Activated naive CD4-positive, alpha-beta T cell treated with anti-CD3 and anti-CD28 coated beads for 36 hours (primary cell): ENCODE measurements at regions not wholly inside any gene's neighbourhood (a gene's known extent, or its start where the extent isn't known, plus 50 kb on each side); places are given as distances from the start of the nearest gene placed in this dataset.

ENCODE experiments used
- CTCF ChIA-PET: fragments of 350-600 bp; sonication (Branson Sonifier 250); formaldehyde crosslinking; loops from one replicate; lab custom pipeline; 2021; ENCODE audit warnings: antibody characterized with exemption; lab: Charles Lee
- DNase-seq: peaks from one replicate; pipeline ENCODE4 v3.0.0-alpha.2; 2020
- H3K27ac Mint-ChIP-seq: one replicate; pipeline ENCODE4 v1.8.0; 2021; ENCODE audit warnings: mild to moderate bottlenecking, mixed read lengths
- H3K27me3 Mint-ChIP-seq: one replicate; pipeline ENCODE4 v1.8.0; 2021; ENCODE audit warnings: low read depth, mixed read lengths
- H3K36me3 Mint-ChIP-seq: one replicate; pipeline ENCODE4 v1.8.0; 2021; ENCODE audit warnings: low read depth, mixed read lengths
- H3K4me1 Mint-ChIP-seq: one replicate; pipeline ENCODE4 v1.8.0; 2021; ENCODE audit warnings: low read depth, mixed read lengths
- H3K4me3 Mint-ChIP-seq: one replicate; pipeline ENCODE4 v1.8.0; 2021; ENCODE audit warnings: mild to moderate bottlenecking, moderate library complexity, mixed read lengths
- H3K9me3 Mint-ChIP-seq: one replicate; pipeline ENCODE4 v1.8.0; 2021; ENCODE audit warnings: mixed read lengths
- intact Hi-C: fragments of 100-400 bp; cut with micrococcal nuclease; formaldehyde crosslinking; loops from one replicate; pipeline ENCODE4 v1.15.1; 2023

GRCh38 chr5:39800042-39800601 lies 375.3 kb upstream of the DAB2 start:
- Mint-ChIP-seq H3K36me3 (no peaks in the 10 kb centered on the region), H3K9me3 (no peaks in the 10 kb centered on the region), H3K27me3 (peaks cover 4% of the 10 kb centered on the region), H3K4me3 (no peak overlapping the region), H3K27ac (no peak overlapping the region), H3K4me1 (no peaks in the 10 kb centered on the region)
- CTCF ChIA-PET: interaction anchor here (0.8 kb wide), 1 partner anchor 10 kb away, joined by 3 read pairs; no protein-coding TSS in a partner anchor
- no peak for DNase-seq
- intact Hi-C loops: no loop called here

DNA sequence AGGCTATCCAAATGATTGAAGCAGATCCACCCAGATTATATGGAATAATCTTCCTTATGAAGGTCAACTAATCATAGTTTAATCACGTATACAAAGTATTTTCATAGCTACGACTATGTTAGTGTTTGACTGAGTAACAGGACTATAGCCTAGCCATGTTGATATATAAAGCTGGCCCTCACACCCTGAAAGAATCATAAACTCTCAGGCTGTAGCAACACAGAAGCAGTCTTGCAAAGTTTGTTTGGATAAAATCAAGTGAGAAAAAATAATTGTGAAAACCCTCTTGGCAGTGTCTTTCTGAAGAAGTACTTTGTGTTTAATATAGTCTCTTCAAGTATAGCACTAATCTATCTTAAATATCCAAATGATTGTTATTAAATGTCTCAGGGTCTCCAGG lies 374.5 kb upstream of the DAB2 start:
- peaks cover 13% of the 10 kb centered on the region for H3K27me3 Mint-ChIP-seq
- H3K4me1 Mint-ChIP-seq: no peaks in the 10 kb centered on the region
- intact Hi-C loops: no loop called here
- H3K36me3 Mint-ChIP-seq: no peaks in the 10 kb centered on the region
- no peak for DNase-seq
- H3K27ac Mint-ChIP-seq: no peak overlapping the region
- H3K9me3 Mint-ChIP-seq: no peaks in the 10 kb centered on the region
- CTCF ChIA-PET: interaction anchor here (0.8 kb wide), 1 partner anchor 11 kb away, joined by 3 read pairs; no protein-coding TSS in a partner anchor
- no peak overlapping the region for H3K4me3 Mint-ChIP-seq

DNA sequence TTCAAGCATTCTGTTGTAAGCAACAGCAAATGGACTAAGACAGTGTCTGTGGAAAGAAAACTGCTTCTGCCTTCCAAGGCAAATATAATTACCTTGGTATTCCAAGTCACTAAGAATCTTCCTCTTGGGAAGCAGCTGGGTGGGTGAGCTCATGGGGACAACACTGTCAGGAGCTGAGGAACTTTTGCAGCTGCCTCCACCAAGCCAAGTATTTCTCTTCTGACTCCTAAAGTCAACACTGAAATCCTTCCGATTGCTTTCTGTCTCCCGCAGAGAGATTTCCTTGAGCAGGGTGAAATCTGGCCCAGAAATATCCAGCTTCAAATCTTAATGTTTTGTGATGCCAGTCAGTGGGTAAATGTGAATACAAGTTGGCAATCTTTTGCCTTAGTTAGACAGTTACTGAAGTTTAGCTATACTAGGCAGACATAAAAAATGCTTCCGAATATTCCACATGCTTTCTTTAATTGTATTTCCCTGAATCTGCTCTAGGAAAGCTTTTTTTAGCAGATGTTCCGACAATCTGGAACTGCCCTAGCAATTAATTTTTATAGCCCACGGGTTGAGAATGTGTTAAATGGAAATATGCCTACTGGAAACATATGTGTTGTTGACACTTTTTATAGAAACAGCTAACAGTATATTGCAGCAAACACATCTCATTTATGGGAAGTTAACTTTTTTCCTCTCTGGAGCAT lies 369.9 kb upstream of the DAB2 start:
- no peaks in the 10 kb centered on the region for H3K4me1 Mint-ChIP-seq
- CTCF ChIA-PET: interaction anchor here (0.6 kb wide), 2 partner anchors 26 to 1183 kb away, joined by 3 to 4 read pairs; no protein-coding TSS in a partner anchor
- intact Hi-C loops: no loop called here
- H3K27me3 Mint-ChIP-seq: peaks cover 13% of the 10 kb centered on the region
- no peak overlapping the region for H3K27ac Mint-ChIP-seq
- no peak for DNase-seq
- no peaks in the 10 kb centered on the region for H3K9me3 Mint-ChIP-seq
- no peak overlapping the region for H3K4me3 Mint-ChIP-seq
- no peaks in the 10 kb centered on the region for H3K36me3 Mint-ChIP-seq

- Mint-ChIP-seq H3K27ac (no peak overlapping the region), H3K9me3 (peaks cover 4% of the 10 kb centered on the region), H3K4me3 (no peak overlapping the region), H3K27me3 (peaks cover 10% of the 10 kb centered on the region), H3K4me1 (peaks cover 3% of the 10 kb centered on the region), H3K36me3 (no peaks in the 10 kb centered on the region)
- intact Hi-C loops: no loop called here
- CTCF ChIA-PET: no interaction called here
- DNase-seq: no peak
Measured at GRCh38 chr5:39785410-39785809, 360.6 kb upstream of the DAB2 start.

- no peak overlapping the region for H3K4me3 Mint-ChIP-seq
- CTCF ChIA-PET: interaction anchor here (0.6 kb wide), 1 partner anchor 162 kb away, joined by 3 read pairs; no protein-coding TSS in a partner anchor
- no peaks in the 10 kb centered on the region for H3K36me3 Mint-ChIP-seq
- H3K27ac Mint-ChIP-seq: no peak overlapping the region
- peaks cover 14% of the 10 kb centered on the region for H3K27me3 Mint-ChIP-seq
- DNase-seq: no peak
- intact Hi-C loops: no loop called here
- peaks cover 4% of the 10 kb centered on the region for H3K9me3 Mint-ChIP-seq
- peaks cover 3% of the 10 kb centered on the region for H3K4me1 Mint-ChIP-seq
Measured at GRCh38 chr5:39783756-39784421, 359.1 kb upstream of the DAB2 start.

GRCh38 chr5:39780347-39780746 lies 355.6 kb upstream of the DAB2 start:
- intact Hi-C loops: no loop called here
- H3K4me3 Mint-ChIP-seq: no peak overlapping the region
- H3K4me1 Mint-ChIP-seq: peaks cover 3% of the 10 kb centered on the region
- H3K36me3 Mint-ChIP-seq: no peaks in the 10 kb centered on the region
- CTCF ChIA-PET: interaction anchor here (0.6 kb wide), 1 partner anchor 450 kb away, joined by 3 read pairs; no protein-coding TSS in a partner anchor
- H3K27me3 Mint-ChIP-seq: peaks cover 16% of the 10 kb centered on the region
- H3K27ac Mint-ChIP-seq: no peak overlapping the region
- no peaks in the 10 kb centered on the region for H3K9me3 Mint-ChIP-seq
- no peak for DNase-seq

DNA sequence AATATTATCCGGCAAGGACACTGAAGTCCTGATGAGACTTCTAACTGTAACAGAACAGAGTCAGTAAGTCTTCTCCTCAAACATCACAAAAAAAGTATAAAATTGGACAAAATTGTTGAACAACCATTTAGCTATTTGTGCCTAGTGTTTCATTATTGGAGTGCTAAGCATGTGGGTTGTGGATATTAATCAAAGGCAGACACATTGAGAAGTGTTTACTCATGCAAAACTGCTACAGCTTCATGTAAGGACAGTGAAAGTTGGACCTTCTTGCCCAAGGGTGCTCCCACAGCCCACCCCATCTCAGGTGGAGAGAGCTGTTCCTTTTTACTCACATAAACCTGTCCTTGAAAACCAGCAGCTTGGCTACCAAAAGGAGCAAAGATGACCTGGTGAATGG lies 355.1 kb upstream of the DAB2 start:
- Mint-ChIP-seq H3K4me3 (no peak overlapping the region), H3K27ac (no peak overlapping the region), H3K36me3 (no peaks in the 10 kb centered on the region), H3K4me1 (peaks cover 3% of the 10 kb centered on the region), H3K27me3 (peaks cover 13% of the 10 kb centered on the region), H3K9me3 (no peaks in the 10 kb centered on the region)
- DNase-seq: no peak
- intact Hi-C loops: no loop called here
- CTCF ChIA-PET: interaction anchor here (0.6 kb wide), 1 partner anchor 450 kb away, joined by 3 read pairs; no protein-coding TSS in a partner anchor

DNA sequence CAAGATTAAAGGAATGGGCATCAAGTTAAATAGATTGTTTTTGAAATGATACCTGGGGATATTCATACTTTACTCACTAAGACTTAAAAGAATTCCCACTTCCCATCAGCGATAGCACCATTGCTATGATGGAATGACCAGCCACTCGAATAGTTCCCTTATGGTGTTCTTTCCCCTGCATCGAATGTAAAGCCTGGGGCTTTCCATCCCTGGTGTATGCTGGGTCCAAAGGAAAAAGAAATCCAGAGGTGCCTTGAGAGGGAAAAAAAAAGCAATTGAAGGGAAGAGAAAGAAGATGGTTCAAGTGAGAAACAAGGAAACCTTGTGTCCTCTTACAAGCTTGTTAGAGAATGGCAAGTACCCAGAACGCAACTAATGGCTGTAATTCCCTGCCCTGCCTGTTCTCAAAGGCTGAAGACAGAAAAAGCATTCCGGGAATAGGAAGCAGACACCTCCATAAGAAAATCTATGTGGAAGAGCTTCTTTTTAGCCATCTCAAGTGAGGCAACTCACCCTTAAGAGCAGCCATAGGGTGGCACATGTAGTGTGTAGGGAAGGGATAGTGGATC lies 351.1 kb upstream of the DAB2 start:
- no peaks in the 10 kb centered on the region for H3K4me1 Mint-ChIP-seq
- H3K9me3 Mint-ChIP-seq: no peaks in the 10 kb centered on the region
- H3K4me3 Mint-ChIP-seq: no peak overlapping the region
- CTCF ChIA-PET: no interaction called here
- no peak for DNase-seq
- peaks cover 10% of the 10 kb centered on the region for H3K27me3 Mint-ChIP-seq
- no peak overlapping the region for H3K27ac Mint-ChIP-seq
- intact Hi-C loops: no loop called here
- no peaks in the 10 kb centered on the region for H3K36me3 Mint-ChIP-seq

GRCh38 chr5:39775086-39775796 lies 350.5 kb upstream of the DAB2 start:
- Mint-ChIP-seq H3K9me3 (no peaks in the 10 kb centered on the region), H3K36me3 (no peaks in the 10 kb centered on the region), H3K4me1 (no peaks in the 10 kb centered on the region), H3K27me3 (peaks cover 12% of the 10 kb centered on the region), H3K27ac (no peak overlapping the region), H3K4me3 (no peak overlapping the region)
- intact Hi-C loops: no loop called here
- DNase-seq: no peak
- CTCF ChIA-PET: no interaction called here

DNA sequence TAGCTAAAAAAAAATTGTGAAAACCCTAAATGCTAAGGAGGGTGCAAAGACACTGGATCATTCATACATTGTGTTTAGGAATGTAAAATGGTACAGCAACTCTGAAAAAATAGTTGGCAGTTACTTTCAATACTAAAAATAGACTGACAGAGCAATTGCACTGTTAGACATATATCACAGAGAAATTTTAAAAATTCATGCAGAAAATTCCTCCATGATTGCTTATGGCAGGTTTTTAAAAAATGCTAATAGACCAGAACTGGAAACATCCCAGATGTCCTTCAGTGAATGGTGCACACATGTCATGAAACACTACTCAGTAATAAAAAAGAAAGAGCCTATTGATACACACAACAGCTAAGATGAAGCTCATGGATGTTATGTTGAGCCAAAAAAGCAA lies 349.8 kb upstream of the DAB2 start:
- Mint-ChIP-seq H3K27me3 (peaks cover 12% of the 10 kb centered on the region), H3K36me3 (no peaks in the 10 kb centered on the region), H3K4me1 (no peaks in the 10 kb centered on the region), H3K9me3 (no peaks in the 10 kb centered on the region), H3K4me3 (no peak overlapping the region), H3K27ac (no peak overlapping the region)
- CTCF ChIA-PET: no interaction called here
- intact Hi-C loops: no loop called here
- DNase-seq: no peak

DNA sequence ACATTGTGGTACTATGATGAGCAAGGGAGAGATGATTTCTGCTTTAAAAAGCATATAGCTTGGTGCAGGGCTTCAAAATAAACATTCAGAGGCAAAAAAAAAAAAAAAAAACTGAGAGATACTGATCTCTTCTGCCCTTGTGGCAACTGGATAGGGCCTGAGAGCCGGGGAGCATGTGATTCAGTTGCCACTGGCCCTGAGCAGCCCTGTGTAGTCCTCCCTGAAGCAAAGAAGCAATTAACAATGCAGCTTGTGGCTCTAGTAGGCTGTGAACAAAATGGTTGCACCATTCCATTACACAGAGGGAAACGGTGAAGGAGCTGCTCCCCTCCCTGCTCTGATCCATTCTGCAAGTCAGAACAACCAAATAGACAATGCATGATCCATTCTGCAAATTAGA lies 347.5 kb upstream of the DAB2 start:
- DNase-seq: no peak
- no peak overlapping the region for H3K4me3 Mint-ChIP-seq
- no peaks in the 10 kb centered on the region for H3K4me1 Mint-ChIP-seq
- H3K9me3 Mint-ChIP-seq: no peaks in the 10 kb centered on the region
- intact Hi-C loops: no loop called here
- H3K36me3 Mint-ChIP-seq: no peaks in the 10 kb centered on the region
- H3K27me3 Mint-ChIP-seq: peaks cover 7% of the 10 kb centered on the region
- H3K27ac Mint-ChIP-seq: no peak overlapping the region
- CTCF ChIA-PET: interaction anchor here (1.0 kb wide), 1 partner anchor 18 kb away, joined by 3 read pairs; no protein-coding TSS in a partner anchor

DNA sequence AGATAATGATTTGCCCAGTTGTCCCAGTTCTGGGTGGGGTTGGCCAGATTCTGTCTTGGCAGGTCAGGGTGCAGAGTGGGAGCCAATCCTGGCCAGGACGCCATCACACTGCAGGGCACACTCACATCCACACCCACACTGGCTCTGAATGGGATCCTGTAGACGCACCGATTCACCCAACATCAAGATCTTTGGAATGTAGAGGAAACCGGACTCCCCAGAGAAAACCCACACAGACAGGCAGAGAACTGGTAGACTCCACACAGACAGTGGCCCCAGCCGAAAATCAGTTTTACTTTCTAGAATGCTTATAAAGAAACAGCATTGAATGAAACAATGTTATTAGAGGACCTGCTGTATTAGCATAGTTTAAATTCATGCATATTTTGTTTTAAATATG lies 343.1 kb upstream of the DAB2 start:
- Mint-ChIP-seq H3K4me3 (no peak overlapping the region), H3K27me3 (peaks cover 14% of the 10 kb centered on the region), H3K4me1 (no peaks in the 10 kb centered on the region), H3K9me3 (no peaks in the 10 kb centered on the region), H3K36me3 (no peaks in the 10 kb centered on the region), H3K27ac (no peak overlapping the region)
- CTCF ChIA-PET: no interaction called here
- intact Hi-C loops: no loop called here
- DNase-seq: no peak
